Upper lobe of left lung (tissue), 6 donors: ENCODE measurements at regions not wholly inside any gene's neighbourhood (a gene's known extent, or its start where the extent isn't known, plus 50 kb on each side); places are given as distances from the start of the nearest gene placed in this dataset.
"Not testable (repeated sequence)": the region's sequence is repeated elsewhere in the genome, so short reads cannot be mapped to it uniquely, and the experiment has no call there.

Experiments
- ATAC-seq, 2 donors: fragments of 200-7000 bp; cut with Tn5 transposase; one replicate each; pipeline ENCODE4 v1.9.1; 2022; ENCODE audit warnings: mild to moderate bottlenecking in 2 of 2, moderate library complexity in 2 of 2; ENCODE audit not compliant: low FRiP score in 2 of 2
- DNase-seq, 2 donors: peaks; one replicate each; pipeline ENCODE4 v3.0.0-alpha.2; 2019 to 2020
- H3K27ac ChIP-seq, 4 donors: fragments of 200-600 bp; sonication (generic); one replicate each; pipeline ENCODE4 v1.5.1; 2016 to 2019
- H3K27me3 ChIP-seq, 4 donors: fragments of 200-600 bp; sonication (generic); one replicate each; pipeline ENCODE4 v1.5.1; 2017 to 2019
- H3K36me3 ChIP-seq, 4 donors: fragments of 200-600 bp; sonication (generic); one replicate each; pipeline ENCODE4 v1.5.1; 2016 to 2019
- H3K4me1 ChIP-seq, 4 donors: fragments of 200-600 bp; sonication (generic); one replicate each; pipeline ENCODE4 v1.5.1; 2018 to 2019
- H3K4me3 ChIP-seq, 4 donors: fragments of 200-600 bp; sonication (generic); one replicate each; pipeline ENCODE4 v1.5.1; 2017 to 2019; ENCODE audit warnings: mild to moderate bottlenecking in 2 of 4, moderate library complexity in 1 of 4
- H3K9me3 ChIP-seq, 4 donors: fragments of 200-600 bp; sonication (generic); one replicate each; pipeline ENCODE4 v1.5.1; 2018 to 2019
- EP300 ChIP-seq, 4 donors: sonication (generic); formaldehyde crosslinking; IDR thresholded peaks; one replicate each; pipeline ENCODE4 v1.5.1; 2017; ENCODE audit warnings: antibody characterized with exemption in 4 of 4, control low read depth in 2 of 4
- POLR2A ChIP-seq, 4 donors: fragments of 450-650 bp; IDR thresholded peaks; one replicate each; pipeline ENCODE4 v1.5.1; 2016 to 2017; ENCODE audit warnings: antibody characterized with exemption in 4 of 4, mild to moderate bottlenecking in 2 of 4
- POLR2AphosphoS5 ChIP-seq, 2 donors: sonication (generic); formaldehyde crosslinking; IDR thresholded peaks; one replicate each; pipeline ENCODE4 v1.5.1; 2017; ENCODE audit warnings: antibody characterized with exemption in 2 of 2
- WGBS, 2 donors: methylation state at CpG; one replicate each; pipeline ENCODE4 v1.1.5; 2017 to 2018; 5-methylcytosine and 5-hydroxymethylcytosine counted together
- TF ChIP-seq, protein P1 (sequence below), 6 experiments: fragments of 450-650 bp in 4 of 6; fragments of 200-600 bp in 2 of 6; sonication (generic) in 2 of 6; IDR thresholded peaks; one replicate each; pipeline ENCODE4 v1.5.1; 2016 to 2019; ENCODE audit warnings: antibody characterized with exemption in 6 of 6
- donor health status: DM: no; HTN: no; CAD: no; lungs with moderate emphysema.
- donor health status: DM: no; HTN: yes; CAD: no; lungs with severe emphysema.

DNA sequence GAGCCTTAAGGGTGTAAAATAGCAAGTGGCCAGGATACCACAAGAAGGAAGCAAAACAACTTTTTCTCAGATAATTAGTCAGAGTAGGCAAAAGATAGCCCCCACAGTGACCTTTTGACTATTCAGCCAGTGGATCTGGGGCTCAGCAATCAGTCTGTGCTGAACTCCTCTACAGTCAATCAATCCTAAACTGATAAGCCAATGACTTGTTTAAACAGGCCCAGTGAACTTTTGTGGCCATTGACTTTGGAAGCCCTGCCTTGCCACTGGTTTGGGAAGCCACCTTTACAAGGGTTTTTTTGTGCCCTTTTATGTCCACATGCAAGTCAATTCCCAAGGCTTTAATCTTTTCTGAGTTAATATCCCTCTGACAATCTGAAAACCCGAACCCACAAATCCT lies 1565.0 kb upstream of the WWC1 start:
- ATAC-seq, result no peak
- 47 to 58% methylated on average over 1 of the region's 1 CpG for WGBS, 2 donors
- no peak overlapping the region for H3K4me3 ChIP-seq

DNA sequence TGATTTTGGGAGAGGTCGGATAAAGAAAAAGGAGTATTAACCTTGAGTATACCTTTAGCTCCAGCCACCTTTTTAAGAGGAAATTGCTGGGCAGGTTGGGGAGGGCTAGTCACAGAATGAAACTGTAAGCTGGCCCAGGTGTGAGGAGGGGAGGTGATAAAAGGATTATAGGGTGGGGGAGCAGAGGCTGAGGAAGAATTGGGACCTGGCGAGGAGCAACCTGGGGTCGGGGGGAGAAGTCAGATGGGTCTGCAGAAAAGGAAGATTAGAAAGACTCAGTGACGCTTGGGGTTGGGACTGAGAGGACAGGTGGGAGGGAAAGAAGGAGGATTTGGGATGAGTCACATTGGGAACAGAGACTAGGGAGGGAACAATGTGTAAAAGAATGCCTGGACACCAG lies 1548.5 kb upstream of the WWC1 start:
- not testable (repeated sequence) for H3K4me1 ChIP-seq, DNase-seq, H3K4me3 ChIP-seq, H3K9me3 ChIP-seq, H3K36me3 ChIP-seq, H3K27me3 ChIP-seq, H3K27ac ChIP-seq, ATAC-seq
- 71 to 80% methylated on average over 4 of the region's 4 CpGs for WGBS, 2 donors

More for the DNA sequence above, 1565.0 kb upstream of the WWC1 start:
- no peaks in the 10 kb centered on the region for H3K27me3 ChIP-seq
- H3K36me3 ChIP-seq, result no peaks in the 10 kb centered on the region
- H3K9me3 ChIP-seq, result peaks cover 0 to 4% (median 0%) of the 10 kb centered on the region in 4 donors
- TF ChIP-seq, protein P1, sequence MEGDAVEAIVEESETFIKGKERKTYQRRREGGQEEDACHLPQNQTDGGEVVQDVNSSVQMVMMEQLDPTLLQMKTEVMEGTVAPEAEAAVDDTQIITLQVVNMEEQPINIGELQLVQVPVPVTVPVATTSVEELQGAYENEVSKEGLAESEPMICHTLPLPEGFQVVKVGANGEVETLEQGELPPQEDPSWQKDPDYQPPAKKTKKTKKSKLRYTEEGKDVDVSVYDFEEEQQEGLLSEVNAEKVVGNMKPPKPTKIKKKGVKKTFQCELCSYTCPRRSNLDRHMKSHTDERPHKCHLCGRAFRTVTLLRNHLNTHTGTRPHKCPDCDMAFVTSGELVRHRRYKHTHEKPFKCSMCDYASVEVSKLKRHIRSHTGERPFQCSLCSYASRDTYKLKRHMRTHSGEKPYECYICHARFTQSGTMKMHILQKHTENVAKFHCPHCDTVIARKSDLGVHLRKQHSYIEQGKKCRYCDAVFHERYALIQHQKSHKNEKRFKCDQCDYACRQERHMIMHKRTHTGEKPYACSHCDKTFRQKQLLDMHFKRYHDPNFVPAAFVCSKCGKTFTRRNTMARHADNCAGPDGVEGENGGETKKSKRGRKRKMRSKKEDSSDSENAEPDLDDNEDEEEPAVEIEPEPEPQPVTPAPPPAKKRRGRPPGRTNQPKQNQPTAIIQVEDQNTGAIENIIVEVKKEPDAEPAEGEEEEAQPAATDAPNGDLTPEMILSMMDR (IDR thresholded peaks at IDR 0.05), result no peak
- no peak for TF ChIP-seq EP300 (IDR thresholded peaks at IDR 0.05)
- no peak for TF ChIP-seq POLR2AphosphoS5 (IDR thresholded peaks at IDR 0.05)
- no peak for TF ChIP-seq POLR2A (IDR thresholded peaks at IDR 0.05)
- H3K4me1 ChIP-seq, result no peaks in the 10 kb centered on the region
- no peak for DNase-seq
- no peak overlapping the region for H3K27ac ChIP-seq

DNA sequence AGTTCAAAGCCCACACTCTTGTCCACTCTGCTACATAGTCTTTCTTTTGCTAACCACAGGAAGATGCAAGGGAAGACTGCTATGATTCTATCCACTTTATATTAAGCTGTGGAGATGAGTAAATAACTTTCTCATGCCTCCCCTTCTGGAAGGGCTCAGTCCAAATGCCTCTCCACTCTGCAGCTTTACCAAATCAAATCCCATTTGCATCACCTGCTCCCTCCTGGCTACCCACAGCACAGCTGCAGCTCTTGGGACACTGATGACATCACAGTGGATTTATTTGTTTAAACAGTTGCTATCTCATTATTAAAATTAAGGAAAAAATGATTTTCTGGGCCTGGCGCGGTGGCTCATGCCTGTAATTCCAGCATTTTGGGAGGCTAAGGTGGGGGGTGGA lies 1544.9 kb upstream of the WWC1 start:
- Histone ChIP-seq H3K9me3 (no peaks in the 10 kb centered on the region), H3K4me3 (no peak overlapping the region), H3K27me3 (no peaks in the 10 kb centered on the region), H3K27ac (no peak overlapping the region), H3K4me1 (no peaks in the 10 kb centered on the region), H3K36me3 (no peaks in the 10 kb centered on the region)
- no peak for ATAC-seq
- WGBS, 2 donors, result 90 to 100% methylated on average over 2 of the region's 2 CpGs
- no peak for DNase-seq
- TF ChIP-seq POLR2AphosphoS5 (IDR thresholded peaks at IDR 0.05), result no peak
- TF ChIP-seq, protein P1 (IDR thresholded peaks at IDR 0.05), result no peak
- TF ChIP-seq POLR2A (IDR thresholded peaks at IDR 0.05), result no peak
- TF ChIP-seq EP300 (IDR thresholded peaks at IDR 0.05), result no peak

DNA sequence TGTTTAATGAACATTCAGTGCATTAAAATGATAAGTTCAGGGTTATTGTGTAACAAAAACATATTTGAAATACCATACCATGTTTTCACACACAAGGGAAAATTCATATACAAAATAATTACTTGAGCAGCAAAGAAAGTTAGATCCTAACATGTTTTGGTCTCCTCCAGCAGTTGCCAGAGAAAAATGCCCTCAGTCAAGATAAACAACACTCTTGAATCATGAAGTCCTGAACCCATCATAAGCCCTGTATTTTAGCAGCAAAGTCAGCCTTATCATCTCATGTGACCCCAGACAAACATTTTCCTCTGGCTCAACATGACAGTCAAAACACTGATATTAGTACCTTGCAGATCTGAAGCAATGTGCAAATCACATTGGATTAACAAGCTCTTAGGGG lies 1541.1 kb upstream of the WWC1 start:
- H3K27ac ChIP-seq, result no peak overlapping the region
- no peaks in the 10 kb centered on the region for H3K27me3 ChIP-seq
- H3K4me1 ChIP-seq, result no peaks in the 10 kb centered on the region
- H3K36me3 ChIP-seq, result no peaks in the 10 kb centered on the region
- no peak overlapping the region for H3K4me3 ChIP-seq
- H3K9me3 ChIP-seq, result no peaks in the 10 kb centered on the region
- no peak for TF ChIP-seq POLR2A (IDR thresholded peaks at IDR 0.05)
- TF ChIP-seq, protein P1 (IDR thresholded peaks at IDR 0.05), result no peak
- TF ChIP-seq EP300 (IDR thresholded peaks at IDR 0.05), result no peak
- TF ChIP-seq POLR2AphosphoS5 (IDR thresholded peaks at IDR 0.05), result no peak
- no peak for DNase-seq
- no peak for ATAC-seq

DNA sequence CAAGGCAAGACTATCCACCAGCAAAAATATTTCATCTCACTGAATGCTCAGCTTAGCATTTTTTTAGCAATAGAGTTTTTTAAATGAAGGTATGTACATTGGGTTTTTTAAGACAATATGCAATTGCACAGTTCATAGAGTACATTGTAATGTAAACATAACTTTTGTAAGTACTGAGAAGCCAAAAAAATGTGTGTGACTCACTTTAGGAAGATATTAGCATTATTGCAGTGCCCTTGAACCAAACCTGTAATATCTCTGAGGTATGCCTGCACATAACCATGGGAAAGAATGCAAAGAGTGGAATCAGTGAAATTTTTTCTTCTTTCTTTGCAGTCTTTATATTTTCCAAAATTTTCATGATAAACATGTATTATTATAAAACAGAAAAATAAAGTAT lies 1533.3 kb upstream of the WWC1 start:
- H3K4me3 ChIP-seq, result no peak overlapping the region
- ATAC-seq, result no peak
- H3K4me1 ChIP-seq, result no peaks in the 10 kb centered on the region
- no peak for TF ChIP-seq POLR2AphosphoS5 (IDR thresholded peaks at IDR 0.05)
- H3K36me3 ChIP-seq, result no peaks in the 10 kb centered on the region
- H3K9me3 ChIP-seq, result peaks cover 0 to 4% (median 0%) of the 10 kb centered on the region in 4 donors
- H3K27me3 ChIP-seq, result no peaks in the 10 kb centered on the region
- no peak overlapping the region for H3K27ac ChIP-seq
- no peak for DNase-seq

DNA sequence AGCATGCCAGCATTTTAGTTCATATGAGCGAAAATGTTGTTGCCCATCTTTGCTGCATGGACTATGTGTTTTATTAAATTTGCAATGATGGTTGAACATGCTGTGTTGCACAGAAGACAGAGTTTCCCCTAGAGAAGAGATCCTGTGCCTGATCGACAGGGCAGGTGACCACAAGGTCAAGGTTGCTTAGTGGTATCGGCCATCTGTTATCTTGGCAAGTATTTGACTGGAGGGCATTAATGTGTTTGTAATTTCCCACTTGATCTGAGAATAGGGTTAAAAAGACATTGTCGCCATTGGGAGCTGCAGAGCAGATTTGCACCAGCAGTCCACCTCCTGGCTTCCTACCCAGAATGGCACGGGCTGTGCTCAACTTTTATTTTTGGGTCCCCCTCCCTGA lies 1523.6 kb upstream of the WWC1 start:
- 77 to 82% methylated on average over 4 to 5 of the region's 5 CpGs for WGBS, 2 donors
- H3K9me3 ChIP-seq, result no peaks in the 10 kb centered on the region
- H3K4me3 ChIP-seq, result no peak overlapping the region
- no peak overlapping the region for H3K27ac ChIP-seq
- H3K36me3 ChIP-seq, result no peaks in the 10 kb centered on the region
- no peaks in the 10 kb centered on the region for H3K27me3 ChIP-seq
- DNase-seq (no peak), ATAC-seq (no peak)
- TF ChIP-seq, protein P1 (IDR thresholded peaks at IDR 0.05), result no peak
- TF ChIP-seq POLR2AphosphoS5 (IDR thresholded peaks at IDR 0.05) (no peak), EP300 (IDR thresholded peaks at IDR 0.05) (no peak), POLR2A (IDR thresholded peaks at IDR 0.05) (no peak)
- H3K4me1 ChIP-seq, result no peaks in the 10 kb centered on the region
